ENCODE measurements at regions not wholly inside any gene's neighbourhood (a gene's known extent, or its start where the extent isn't known, plus 50 kb on each side); places are given as distances from the start of the nearest gene placed in this dataset.

DNA sequence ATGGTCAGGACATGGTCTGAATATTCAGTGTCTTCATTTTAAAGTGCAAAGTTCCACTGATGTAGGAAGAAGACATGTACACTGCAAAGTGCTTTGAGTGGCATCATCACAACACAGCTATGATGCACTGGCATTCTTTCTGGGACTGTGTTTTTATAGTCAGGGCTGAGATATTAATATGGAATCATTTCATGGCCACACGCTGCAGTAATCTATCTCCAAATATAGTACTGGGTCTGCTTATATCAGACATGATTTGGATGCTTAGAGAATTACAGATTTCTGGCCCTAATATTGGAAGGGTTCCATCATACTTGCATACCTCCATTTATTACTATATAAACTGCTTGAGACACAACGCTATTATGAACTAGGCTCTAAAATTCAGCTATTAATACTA is 1170.9 kb downstream of the NLGN4X start:
- no peak for DNase-seq

DNA sequence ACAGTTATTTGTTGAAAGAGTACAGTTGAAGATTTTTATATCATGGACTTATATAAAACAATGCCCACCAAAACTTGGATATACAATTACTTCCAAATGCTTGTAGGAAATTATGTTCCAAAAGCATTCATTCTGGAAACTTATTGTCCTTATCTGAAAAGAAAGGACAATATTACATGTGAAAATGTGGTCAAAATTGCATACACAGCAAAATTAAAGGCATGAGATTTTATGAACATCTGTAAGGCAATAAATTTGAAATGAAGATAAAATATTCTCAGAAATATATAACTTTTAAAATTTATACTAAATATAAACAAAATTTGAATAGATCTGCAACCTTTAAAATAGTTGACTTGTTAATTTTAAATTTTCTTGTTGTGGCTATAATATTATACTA is 1173.8 kb downstream of the NLGN4X start:
- no peak for DNase-seq

DNA sequence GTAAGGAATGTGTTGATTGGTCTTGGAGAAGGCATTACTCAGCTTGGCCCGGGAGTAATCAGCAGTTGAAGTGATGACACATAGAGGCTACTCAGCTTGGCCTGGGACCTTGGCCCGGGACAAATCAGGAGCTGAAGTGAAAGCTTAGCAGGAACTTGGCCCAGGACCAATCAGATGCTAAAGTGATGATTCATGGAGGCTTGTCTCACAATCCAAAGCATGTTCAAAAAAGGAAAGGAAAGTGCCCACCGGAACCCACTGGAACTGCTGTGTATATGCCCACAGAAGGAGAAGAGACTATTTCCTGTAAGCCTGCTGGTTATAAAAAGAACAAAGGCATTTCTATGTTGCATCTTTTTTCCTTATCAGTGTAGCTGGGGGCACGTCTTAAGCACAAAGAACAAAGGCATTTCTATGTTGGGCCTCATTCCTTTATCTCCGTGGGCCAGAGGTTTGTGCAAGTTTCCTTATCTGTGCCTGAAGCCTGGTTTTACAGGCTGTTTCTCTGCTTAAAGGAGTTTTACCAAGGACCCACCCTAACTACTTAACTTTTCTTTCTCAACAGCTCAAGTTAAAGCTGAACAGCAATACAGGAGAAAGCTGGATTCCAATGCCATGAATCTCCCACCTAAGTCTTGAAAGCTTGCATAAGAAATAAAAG is 1176.7 kb downstream of the NLGN4X start:
- no peak for DNase-seq

DNA sequence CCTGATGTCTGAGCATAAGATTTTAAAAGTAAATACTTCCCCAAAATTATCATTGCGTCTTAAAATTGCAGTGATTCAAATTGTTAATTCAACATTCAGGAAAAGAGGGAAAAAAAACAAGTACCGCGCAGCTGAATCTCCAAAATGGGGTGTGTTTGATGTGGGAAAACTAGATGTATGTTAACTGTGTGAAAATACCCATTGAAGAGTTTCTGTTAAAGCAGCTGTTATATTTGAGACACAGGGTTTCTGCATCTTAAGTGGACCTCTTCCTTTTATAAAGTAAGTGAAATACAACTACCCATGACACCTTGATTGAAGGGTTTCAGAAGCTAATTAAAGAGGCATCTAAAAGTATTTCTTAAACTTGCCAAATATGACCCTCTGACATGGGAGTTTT is 1186.1 kb downstream of the NLGN4X start:
- no peak for DNase-seq

DNA sequence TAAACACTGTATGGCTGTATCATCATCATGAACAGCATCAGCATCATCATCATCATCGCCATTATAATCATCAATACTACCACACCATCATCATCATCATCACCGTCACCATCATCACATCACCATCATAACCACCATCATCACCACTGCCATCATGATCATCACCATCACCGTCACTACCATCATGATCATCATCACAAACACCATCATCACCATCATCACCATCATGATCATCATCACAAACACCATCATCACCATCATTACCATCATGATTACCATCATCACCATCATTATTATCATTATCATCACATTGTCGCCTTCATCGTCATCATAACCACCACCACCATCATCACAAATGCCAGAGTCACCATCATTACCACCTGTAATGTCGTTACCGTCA is 1196.9 kb downstream of the NLGN4X start:
- DNase-seq, result no peak

DNA sequence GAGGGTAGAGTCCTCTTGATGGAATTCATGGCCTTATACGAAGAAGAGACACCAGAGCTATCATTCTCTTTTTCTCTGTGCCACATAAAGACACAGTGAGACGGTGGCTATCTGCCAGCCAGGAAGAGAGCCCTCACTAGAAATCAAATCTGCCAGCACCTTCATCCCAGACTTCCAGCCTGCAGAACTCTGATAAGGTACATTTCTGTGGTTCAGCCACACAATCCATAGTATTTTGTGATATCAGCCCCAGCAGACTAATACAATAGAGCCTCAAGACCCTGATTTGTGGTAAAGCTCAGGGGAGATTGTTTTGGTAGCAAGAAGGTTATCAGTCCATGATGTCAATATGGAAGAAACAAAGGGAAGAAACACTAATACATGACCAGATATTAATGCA is 1213.2 kb downstream of the NLGN4X start:
- no peak for DNase-seq

DNA sequence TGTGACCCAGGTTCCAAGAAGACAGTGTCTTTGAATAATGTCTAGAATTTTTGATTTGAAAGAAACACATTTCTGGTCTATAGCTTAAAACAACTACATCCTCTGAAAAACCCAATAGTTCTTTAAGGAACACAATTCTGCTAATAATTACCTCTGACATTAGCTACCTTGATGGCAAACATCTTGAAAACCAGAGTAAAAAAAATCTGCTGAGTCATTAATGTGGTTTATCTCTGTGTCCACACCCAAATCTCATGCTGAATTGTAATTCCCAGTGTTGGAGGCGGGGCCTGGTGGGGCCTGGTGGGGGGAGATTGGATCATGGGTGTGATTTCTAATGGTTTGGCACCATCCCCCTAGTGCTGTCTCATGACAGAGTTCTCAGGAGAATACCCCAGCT is 1233.8 kb downstream of the NLGN4X start:
- DNase-seq, result no peak

DNA sequence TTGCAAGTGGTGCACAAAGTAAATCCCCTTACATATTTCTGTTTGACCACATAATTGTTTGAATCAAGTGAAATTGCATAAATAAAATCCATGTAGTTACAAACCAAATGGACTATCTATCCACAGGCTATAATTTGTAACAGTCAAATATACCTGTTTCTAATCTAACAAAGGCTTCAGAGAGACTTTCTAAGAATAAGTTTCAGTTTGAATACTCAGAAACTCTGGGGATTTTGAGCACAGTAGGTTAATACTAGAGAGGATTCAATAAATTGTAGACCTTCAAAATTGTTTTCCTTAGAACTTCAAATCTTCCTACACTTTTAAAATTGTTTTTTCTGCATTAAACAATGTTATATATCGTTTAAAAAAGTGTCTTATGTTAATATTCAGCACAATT is 1250.1 kb downstream of the NLGN4X start:
- DNase-seq, result no peak

DNA sequence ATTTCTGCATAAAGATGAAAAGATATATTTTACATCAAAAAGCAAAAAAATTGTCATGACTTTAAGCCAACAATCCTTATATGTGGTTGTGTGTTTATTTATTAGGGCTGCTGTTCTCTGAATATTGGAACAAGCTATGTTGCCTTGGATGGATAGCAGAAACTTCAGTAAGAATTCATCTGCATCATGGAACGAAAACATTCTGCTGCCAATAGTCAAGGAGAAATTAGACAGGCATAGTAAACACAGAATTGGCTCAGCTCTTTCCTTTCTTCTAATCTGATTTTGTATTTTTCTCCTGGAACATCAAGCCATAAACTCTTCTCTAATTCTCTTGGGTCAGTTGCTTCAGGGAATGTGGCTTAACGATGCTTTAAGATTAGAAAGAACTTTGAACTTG is 1257.0 kb downstream of the NLGN4X start:
- no peak for DNase-seq

DNA sequence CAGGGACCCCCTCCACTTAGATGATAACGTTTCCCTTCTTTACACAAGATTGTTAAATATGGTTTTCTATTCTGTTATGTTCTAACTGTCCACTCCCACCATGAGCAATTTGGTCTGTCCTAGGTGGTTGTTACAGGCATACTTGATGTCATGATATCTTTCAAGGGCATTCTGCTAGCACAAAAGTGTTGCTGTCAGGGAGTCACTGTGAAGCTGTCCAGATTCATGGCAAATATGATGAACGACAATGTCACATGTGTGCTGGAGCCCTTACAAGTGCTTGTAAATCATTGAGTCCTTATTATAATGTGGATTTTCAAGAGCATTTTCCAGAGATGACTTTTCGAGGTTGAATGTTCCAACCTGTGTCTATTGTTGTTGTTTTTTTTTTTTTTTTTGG is 1250.7 kb upstream of the PRKX start:
- DNase-seq, result no peak

DNA sequence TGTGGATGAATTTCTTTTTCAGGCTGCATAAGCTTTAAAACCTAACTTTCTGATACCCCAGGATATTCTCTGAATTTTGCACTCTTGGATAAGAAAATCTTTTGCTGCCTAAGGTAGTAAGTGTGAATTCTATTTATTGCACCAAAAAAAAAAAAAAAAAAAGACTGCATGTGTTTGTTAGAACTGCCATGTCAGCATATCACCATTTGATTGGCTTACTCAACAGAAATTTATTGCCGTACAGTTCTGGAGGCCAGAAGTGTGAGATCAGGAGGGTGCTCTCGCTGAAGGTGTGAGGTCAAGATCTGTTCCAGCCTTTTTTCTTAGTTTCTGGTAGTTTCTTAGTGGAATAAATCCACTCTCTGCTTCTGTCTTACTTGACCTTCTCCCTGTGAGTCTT is 1250.0 kb upstream of the PRKX start:
- DNase-seq, result no peak

DNA sequence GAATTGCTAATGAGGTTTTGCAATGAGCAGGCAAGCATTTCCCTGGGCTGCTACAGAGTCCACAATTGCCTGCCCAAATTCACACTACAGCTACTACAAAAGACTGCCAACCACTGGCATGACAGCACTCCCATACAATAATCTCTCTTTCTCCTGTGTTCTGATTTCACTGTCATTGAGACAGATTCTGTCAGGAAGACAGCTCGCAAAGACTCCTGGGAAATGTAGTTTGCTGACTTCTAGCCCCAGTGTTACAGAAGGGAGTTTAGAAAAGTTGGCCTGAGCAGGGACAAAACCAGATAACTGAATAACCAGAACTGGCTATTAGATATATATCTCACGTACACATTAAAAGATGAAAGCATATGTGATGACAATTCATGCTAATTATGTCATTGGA is 1231.3 kb upstream of the PRKX start:
- DNase-seq, result no peak

DNA sequence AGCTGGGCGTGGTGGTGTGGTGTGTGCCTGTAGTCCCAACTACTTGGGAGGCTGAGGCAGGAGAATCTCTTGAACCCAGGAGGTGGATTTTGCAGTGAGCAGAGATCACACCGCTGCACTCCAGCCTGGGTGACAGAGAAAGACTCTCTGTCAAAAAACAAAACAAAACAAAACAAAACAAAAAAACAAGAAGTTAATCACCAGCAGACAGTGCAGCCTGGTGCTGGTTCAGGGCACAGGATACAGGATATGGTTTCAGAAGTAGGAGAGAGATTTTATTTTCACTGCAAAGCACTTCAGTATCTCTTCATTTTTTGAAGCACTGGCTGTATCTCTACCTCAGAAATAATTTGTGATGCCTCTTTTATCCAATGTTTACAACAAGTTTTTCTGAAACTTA is 1222.9 kb upstream of the PRKX start:
- DNase-seq, result no peak

DNA sequence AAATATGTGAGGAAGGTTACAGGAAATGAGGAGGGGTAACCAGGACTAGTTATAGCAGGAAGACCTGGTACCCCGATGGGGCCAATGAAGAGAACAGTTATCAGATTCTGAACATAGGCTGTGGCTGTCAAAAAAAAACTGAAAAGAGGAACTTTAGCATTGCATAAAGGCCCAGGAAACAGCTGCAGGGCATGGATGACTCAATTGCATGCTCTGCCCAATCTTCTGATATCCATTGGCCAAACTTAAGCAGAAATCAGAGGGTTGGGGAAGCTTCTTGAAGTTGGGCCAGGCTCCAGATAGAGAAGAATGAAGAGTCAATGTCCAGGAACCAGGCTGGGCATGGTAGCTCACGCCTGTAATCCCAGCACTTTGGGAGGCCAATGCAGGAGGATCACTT is 1222.4 kb upstream of the PRKX start:
- DNase-seq, result no peak

DNA sequence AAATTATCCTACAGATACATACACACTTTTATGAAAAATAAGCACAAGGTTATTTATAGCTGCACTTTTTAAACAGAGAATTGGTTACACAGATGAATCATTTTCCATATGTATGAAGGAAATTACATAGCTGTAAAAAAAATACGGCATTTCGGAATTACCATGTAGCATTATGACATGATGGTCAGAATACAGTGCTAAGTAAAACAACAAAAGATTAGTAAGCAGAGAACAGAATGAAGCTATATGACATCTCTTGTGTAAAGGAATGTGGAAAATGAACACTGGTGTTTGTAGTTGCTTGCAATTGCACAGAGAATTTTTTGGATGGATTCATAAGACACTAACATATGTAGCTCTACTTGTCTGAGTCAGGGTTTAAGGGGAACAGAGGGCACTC is 1222.0 kb upstream of the PRKX start:
- DNase-seq, result no peak

DNA sequence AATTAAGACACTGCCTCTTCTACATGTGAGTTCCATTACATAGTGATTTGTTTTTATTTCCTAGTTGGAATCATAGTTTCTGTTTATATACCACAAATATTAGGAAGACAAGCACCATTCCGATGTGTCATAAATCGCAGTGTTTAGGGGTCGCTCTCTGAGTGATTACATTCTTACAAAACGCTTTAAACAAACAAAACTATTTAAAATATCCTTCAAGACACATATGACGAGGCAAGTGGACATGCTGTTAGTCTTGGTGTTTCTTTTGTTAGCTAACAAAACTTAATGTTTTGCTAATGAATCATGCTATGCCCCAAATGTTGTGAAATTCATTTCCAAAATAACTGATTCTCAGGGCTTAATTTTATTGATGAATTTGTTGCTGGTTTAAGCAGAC is 1219.3 kb upstream of the PRKX start:
- no peak for DNase-seq

DNA sequence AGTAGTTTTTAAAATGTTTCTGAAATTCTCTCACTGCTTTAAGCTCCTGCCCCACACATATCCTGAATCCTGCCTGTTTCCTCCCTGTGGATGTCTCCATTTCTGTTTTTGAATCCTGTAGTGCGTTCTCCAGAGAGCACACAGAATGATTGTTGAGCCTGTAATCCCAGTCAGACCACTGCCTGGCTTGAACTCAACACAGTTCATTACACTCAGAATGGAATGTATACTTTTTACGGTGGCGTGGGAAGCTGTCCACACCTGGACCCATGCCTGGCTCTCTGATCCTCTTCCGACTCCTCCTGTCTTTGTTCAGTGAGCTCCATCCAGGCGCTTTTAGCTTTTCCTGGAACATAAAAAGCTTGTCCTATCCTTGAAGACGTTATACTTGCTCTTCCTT is 1217.0 kb upstream of the PRKX start:
- no peak for DNase-seq

DNA sequence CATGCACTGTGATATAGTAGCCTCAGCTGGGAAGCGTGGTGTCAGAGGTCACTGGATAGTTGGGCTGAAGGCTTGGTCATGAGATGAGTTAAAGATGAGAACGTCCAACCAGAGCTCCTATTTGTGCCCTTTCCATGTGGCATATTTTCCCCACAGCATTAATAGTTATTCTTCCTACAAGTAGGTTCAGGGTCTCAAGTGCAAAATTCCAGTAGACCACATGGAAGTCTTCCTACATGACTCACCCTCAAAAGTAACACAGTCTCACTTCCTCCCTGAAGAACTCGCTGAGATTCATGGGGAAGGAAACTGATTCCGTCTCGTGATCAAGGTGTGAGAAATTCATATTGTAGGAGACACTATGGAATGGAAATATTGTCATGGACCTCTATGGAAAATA is 1212.5 kb upstream of the PRKX start:
- no peak for DNase-seq

DNA sequence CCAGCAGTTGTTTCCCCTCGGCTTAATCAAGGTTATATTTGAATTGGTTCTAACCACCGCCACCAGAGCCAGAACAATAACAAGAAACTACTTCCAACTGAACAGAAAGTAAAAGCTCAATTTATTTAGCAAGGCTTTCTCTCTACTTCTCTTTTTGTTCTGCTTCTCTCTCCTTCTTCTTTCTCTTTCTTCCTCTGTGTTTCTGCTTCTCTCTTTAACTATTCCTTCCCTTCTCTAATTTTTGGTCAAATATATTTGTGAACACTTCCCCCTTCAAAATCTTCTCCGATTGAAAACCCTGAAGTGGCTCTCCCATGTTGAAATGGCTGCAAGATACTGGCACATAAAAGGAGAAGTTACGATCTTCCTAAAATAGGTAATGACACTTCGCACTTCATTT is 1195.9 kb upstream of the PRKX start:
- DNase-seq, result no peak

DNA sequence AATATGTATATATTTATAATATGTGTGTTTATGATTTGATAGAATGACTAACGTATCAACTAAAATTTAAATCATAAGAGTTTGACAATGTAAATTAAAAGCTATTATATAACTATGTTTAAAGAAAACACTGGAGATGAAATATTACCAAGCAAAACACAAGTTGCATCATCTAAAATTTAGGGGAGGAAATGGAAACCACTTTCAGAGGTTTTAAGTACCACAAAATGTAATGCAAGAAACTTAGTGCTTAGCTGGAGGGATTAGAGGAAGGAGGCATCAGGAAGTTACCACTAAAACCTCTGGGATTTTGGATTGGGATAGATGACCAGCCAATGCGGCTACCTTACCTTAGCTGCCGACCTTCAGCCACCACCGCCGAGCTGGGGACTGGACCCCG is 1192.1 kb upstream of the PRKX start:
- DNase-seq, result no peak

DNA sequence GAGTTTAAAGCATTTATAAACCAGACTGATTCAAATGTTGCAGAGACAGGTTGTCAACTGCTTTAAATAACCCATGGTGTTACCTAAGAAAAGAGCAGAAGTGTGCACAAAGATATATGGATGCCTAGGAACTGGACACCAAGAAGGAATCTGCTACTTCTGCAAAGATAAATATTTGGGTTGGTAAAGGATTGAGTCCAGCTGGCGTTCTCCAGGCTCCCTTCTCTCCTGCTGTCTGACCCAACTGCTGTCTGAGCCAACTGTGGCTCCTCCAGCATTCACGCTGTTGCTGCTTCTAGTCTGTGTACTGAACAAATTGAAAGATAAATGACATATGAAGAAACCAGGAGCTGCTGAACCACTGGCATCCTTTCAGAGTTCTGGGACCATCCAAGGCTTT is 1167.8 kb upstream of the PRKX start:
- DNase-seq, result no peak

DNA sequence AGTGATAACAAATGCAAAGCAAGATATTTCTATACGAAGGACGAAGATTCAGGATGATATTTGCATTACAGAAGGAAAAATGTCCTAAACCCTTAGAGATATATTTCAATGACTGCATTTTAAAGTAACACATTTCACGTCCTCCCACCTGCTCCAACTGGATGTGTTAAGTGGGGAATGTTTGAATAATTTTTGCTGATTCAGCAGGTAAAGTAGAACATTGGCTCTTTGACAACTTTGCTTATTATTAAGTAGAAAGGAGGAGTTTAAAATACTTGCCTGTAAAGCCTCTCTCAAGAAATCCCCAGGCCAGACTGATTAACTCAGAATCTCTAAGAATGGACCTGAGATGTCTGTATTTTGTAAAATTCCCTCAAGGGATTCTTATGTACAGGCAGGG is 1165.2 kb upstream of the PRKX start:
- DNase-seq, result no peak

DNA sequence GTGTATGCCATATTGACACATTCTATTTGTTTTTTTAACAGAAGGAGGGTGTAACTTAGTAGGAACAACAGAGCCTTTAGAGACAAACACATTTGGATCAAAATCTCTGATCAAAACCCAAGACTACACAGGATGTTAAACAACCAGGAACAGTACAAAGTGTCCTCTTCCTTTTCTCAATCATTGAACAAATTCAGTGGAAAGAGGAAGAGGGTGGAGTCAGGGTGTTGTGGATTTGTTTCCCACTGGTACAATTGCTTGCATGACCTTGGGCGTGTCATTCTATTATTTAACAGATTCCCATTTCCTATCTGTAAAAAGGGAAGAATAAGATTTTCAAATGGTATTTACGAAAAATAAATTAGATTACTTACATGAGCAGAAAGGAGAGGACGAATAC is 1162.8 kb upstream of the PRKX start:
- no peak for DNase-seq

DNA sequence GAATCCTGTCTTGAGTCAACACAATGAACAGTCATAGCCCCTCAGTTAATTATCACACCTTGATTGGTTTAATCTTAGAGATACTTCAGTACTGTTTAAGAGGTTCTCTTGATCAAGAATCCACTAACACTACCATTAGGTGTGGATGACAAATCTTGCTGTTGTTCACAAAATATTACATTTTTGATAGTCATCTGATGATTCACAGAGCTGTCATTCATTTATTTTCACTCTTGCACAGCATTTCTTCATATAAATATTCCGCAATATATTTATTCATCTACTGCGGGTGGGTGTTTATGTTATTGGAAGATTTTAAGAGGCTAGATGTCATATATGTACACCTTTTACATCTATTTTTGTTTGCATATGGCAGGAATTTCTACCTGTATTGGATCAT is 1138.1 kb upstream of the PRKX start:
- no peak for DNase-seq

DNA sequence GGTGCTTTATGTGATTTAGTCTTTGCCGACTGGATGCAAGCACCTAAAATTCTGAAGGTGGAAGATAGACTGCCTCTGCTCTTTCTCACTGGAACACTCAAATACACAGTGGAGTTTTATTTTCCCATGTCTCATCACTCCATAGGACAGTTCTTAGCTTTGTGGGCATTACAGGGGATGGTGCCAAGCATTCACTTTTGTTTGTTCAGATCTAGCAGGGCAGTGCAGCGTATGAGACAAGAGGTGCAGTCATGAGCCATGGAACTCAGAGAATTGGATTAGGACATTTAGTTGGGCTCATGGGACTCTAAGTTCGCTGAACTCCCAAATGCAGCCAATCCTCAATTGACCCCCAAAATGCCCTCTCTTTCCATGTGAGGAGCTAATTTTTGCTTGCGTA is 1136.9 kb upstream of the PRKX start:
- no peak for DNase-seq

DNA sequence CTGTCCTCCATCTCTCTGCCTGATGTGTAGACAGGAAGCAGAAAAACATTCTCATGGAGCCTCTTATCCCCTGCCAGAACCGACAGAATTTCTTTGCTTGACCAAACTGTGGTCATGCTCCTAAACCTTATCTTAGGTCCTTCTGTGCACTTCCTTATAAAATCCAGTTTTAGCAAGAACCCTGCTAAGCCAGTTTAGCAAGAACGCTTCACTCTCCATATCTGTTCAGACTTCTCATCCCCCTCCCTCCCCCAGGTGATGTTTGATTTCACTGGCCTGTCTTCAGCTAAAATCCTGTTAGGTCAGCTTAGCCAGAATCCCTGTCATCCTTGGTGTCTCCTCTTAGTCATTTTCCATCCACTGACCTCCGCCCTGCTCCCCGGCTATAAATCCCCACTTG is 1130.9 kb upstream of the PRKX start:
- no peak for DNase-seq
